ENCODE measurements at regions not wholly inside any gene's neighbourhood (a gene's known extent, or its start where the extent isn't known, plus 50 kb on each side); places are given as distances from the start of the nearest gene placed in this dataset.
A peak's percentile ranks its signal among the peaks of the same experiment; 100 is the strongest.
"Not testable (repeated sequence)": the region's sequence is repeated elsewhere in the genome, so short reads cannot be mapped to it uniquely, and the experiment has no call there.

DNA sequence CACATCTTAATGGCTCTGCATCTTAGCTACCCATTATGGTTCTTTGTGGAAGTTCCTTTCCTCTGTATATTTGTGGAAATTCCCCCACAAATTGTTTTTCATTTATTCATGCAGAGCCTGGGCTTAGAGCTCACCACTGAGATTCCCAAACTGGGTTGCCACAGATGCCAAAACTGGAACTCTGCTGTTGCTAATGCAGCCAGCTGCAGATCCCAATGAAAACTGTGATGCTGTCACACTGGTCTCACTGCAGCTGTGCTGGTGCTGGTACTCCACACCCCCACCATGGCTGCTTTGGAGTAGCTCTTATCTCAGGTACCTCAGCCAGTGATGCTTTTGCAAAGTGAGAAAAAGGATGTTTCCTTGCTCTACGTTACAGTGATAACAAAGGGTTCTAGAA is 87.7 kb downstream of the DCK start:
- no peaks in the 10 kb centered on the region for H3K4me1 Mint-ChIP-seq
- H3K36me3 Mint-ChIP-seq, result no peaks in the 10 kb centered on the region
- no peaks in the 10 kb centered on the region for H3K9me3 Mint-ChIP-seq
- H3K27ac Mint-ChIP-seq, result no peak overlapping the region
- peak; percentile 47 for ATAC-seq
- no peaks in the 10 kb centered on the region for H3K27me3 Mint-ChIP-seq
- no peak overlapping the region for H3K4me3 Mint-ChIP-seq

- peaks cover 38% of the 10 kb centered on the region for H3K27me3 Mint-ChIP-seq
- ATAC-seq, result no peak
- no peak overlapping the region for H3K27ac Mint-ChIP-seq
- H3K4me3 Mint-ChIP-seq, result no peak overlapping the region
- H3K4me1 Mint-ChIP-seq, result peaks cover 8% of the 10 kb centered on the region
- peaks cover 5% of the 10 kb centered on the region for H3K9me3 Mint-ChIP-seq
- no peaks in the 10 kb centered on the region for H3K36me3 Mint-ChIP-seq
Measured at GRCh38 chr4:71093745-71094144, 100.3 kb downstream of the DCK start.

DNA sequence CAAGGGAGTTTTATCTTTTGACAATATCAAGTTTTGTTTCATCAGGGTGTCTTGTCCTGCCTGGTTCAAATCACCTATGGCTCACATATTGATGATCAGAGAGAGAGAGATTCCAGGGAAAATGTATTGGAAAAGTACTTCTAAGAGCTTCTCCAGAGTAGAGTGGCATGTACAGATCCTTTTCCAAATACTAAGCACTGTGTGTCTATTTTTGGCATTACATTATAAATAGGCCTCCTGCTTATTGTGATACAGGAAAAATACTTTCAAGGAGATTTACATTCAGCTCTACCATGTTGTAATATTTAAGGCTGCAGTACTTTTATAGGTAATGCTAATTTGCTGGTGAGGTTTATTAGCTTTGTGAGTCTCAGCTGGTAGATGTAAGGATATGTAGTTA is 100.8 kb downstream of the DCK start:
- H3K4me1 Mint-ChIP-seq, result peaks cover 8% of the 10 kb centered on the region
- peaks cover 5% of the 10 kb centered on the region for H3K9me3 Mint-ChIP-seq
- no peak for ATAC-seq
- no peak overlapping the region for H3K4me3 Mint-ChIP-seq
- no peaks in the 10 kb centered on the region for H3K36me3 Mint-ChIP-seq
- peaks cover 38% of the 10 kb centered on the region for H3K27me3 Mint-ChIP-seq
- H3K27ac Mint-ChIP-seq, result no peak overlapping the region

GRCh38 chr4:71095141-71095540 is 101.7 kb downstream of the DCK start:
- Mint-ChIP-seq H3K4me1 (peaks cover 8% of the 10 kb centered on the region), H3K4me3 (no peak overlapping the region), H3K9me3 (peaks cover 5% of the 10 kb centered on the region), H3K27ac (no peak overlapping the region), H3K36me3 (no peaks in the 10 kb centered on the region), H3K27me3 (peaks cover 38% of the 10 kb centered on the region)
- no peak for ATAC-seq

- peaks cover 38% of the 10 kb centered on the region for H3K27me3 Mint-ChIP-seq
- H3K4me3 Mint-ChIP-seq, result no peak overlapping the region
Measured at GRCh38 chr4:71095545-71095944, 102.1 kb downstream of the DCK start.

GRCh38 chr4:71107726-71108125 is 114.3 kb downstream of the DCK start:
- peaks cover 17% of the 10 kb centered on the region for H3K4me1 Mint-ChIP-seq
- ATAC-seq, result no peak
- H3K27me3 Mint-ChIP-seq, result no peaks in the 10 kb centered on the region
- no peaks in the 10 kb centered on the region for H3K9me3 Mint-ChIP-seq
- no peak overlapping the region for H3K27ac Mint-ChIP-seq
- no peak overlapping the region for H3K4me3 Mint-ChIP-seq
- H3K36me3 Mint-ChIP-seq, result no peaks in the 10 kb centered on the region

More at GRCh38 chr4:71095545-71095944, 102.1 kb downstream of the DCK start:
- Mint-ChIP-seq H3K4me1 (peaks cover 8% of the 10 kb centered on the region), H3K36me3 (no peaks in the 10 kb centered on the region), H3K9me3 (peaks cover 5% of the 10 kb centered on the region), H3K27ac (no peak overlapping the region)
- ATAC-seq, result no peak

- peaks cover 17% of the 10 kb centered on the region for H3K4me1 Mint-ChIP-seq
Measured at GRCh38 chr4:71110499-71110898, 117.0 kb downstream of the DCK start.

GRCh38 chr4:71111133-71111532 is 117.7 kb downstream of the DCK start:
- peaks cover 17% of the 10 kb centered on the region for H3K4me1 Mint-ChIP-seq
- H3K4me3 Mint-ChIP-seq, H3K27ac Mint-ChIP-seq: not testable (repeated sequence)

More at GRCh38 chr4:71110499-71110898, 117.0 kb downstream of the DCK start:
- H3K4me3 Mint-ChIP-seq, result no peak overlapping the region
- ATAC-seq, result no peak
- no peaks in the 10 kb centered on the region for H3K36me3 Mint-ChIP-seq
- H3K27ac Mint-ChIP-seq, result no peak overlapping the region
- H3K9me3 Mint-ChIP-seq, result no peaks in the 10 kb centered on the region
- H3K27me3 Mint-ChIP-seq, result no peaks in the 10 kb centered on the region

GRCh38 chr4:71113294-71113693 is 119.8 kb downstream of the DCK start:
- no peak overlapping the region for H3K4me3 Mint-ChIP-seq
- H3K36me3 Mint-ChIP-seq, result no peaks in the 10 kb centered on the region
- ATAC-seq, result no peak
- no peaks in the 10 kb centered on the region for H3K9me3 Mint-ChIP-seq
- H3K4me1 Mint-ChIP-seq, result peaks cover 4% of the 10 kb centered on the region
- H3K27me3 Mint-ChIP-seq, result no peaks in the 10 kb centered on the region
- no peak overlapping the region for H3K27ac Mint-ChIP-seq

More at GRCh38 chr4:71111133-71111532, 117.7 kb downstream of the DCK start:
- H3K27me3 Mint-ChIP-seq, ATAC-seq, H3K36me3 Mint-ChIP-seq, H3K9me3 Mint-ChIP-seq: not testable (repeated sequence)

DNA sequence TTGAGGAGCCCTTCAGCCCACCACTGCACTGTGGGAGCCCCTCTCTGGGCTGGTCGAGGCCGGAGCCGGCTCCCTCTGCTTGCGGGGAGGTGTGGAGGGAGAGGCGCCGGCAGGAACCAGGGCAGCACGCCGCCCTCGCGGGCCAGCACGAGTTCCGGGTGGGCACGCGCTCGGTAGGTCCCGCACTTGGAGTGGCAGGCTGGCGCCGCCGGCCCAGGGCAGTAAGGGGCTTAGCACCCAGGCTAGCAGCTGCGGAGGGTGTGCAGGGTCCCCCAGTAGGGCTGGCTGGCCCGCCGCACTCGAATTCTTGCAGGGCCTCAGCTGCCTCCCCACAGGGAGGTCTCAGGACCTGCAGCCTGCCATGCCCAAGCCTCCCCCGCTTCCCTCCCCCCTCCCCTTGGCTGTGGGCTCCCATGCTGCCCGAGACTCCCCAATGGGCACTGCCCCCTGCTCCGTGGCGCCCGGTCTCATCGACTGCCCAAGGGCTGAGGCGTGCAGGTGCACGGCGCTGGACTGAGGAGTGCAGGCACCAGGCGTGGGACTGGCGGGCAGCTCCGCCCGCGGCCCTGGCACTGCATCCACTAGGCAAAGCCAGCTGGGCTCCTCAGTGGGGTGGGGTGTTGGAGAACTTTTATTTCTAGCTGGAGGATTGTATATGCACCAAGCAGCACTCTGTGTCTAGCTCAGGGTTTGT is 127.5 kb downstream of the DCK start:
- H3K27me3 Mint-ChIP-seq, result peaks cover 33% of the 10 kb centered on the region
- H3K4me3 Mint-ChIP-seq, result no peak overlapping the region
- no peak overlapping the region for H3K27ac Mint-ChIP-seq
- no peaks in the 10 kb centered on the region for H3K9me3 Mint-ChIP-seq
- H3K36me3 Mint-ChIP-seq, result no peaks in the 10 kb centered on the region
- no peaks in the 10 kb centered on the region for H3K4me1 Mint-ChIP-seq
- peak; percentile 16 for ATAC-seq

DNA sequence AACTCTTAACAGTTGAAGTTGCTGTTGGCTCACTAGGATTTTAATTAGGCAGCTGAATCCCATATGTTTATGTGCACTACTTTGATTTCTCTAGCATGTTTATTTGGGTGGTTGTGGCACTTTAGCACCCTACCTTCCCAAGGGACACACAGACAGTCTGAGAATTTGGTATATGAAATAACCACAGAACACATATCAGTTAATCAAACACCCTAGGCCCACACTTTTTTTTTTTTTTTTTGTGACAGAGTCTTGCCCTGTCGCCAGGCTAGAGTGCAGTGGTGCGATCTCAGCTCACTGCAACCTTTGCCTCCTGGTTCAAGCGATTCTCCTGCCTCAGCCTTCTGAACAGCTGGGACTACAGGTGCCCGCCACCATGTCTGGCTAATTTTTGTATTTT is 130.5 kb downstream of the DCK start:
- Mint-ChIP-seq H3K27me3 (peaks cover 37% of the 10 kb centered on the region), H3K27ac (no peak overlapping the region), H3K4me1 (no peaks in the 10 kb centered on the region), H3K4me3 (no peak overlapping the region), H3K9me3 (no peaks in the 10 kb centered on the region), H3K36me3 (no peaks in the 10 kb centered on the region)
- no peak for ATAC-seq

DNA sequence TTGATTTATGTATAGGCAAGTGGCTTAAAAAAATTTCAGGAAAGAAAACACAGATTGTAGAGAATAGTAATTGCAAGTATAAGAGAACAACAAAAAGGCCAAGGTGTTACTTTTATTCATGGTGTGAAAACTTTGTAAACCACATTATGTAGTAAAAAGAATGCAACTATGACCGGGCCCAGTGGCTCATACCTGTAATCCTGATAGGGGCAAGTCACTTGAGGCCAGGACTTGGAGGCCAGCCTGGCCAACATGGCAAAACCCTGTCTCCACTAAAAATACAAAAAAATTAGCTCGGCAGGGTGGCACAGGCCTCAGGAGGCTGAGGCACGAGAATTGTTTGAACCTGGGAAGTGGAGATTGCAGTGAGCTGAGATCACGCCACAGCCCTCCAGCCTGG is 131.7 kb downstream of the DCK start:
- Mint-ChIP-seq H3K27ac (no peak overlapping the region), H3K4me1 (no peaks in the 10 kb centered on the region), H3K9me3 (no peaks in the 10 kb centered on the region), H3K4me3 (no peak overlapping the region), H3K27me3 (peaks cover 45% of the 10 kb centered on the region), H3K36me3 (no peaks in the 10 kb centered on the region)
- ATAC-seq, result no peak

GRCh38 chr4:71126719-71127118 is 133.3 kb downstream of the DCK start:
- no peaks in the 10 kb centered on the region for H3K9me3 Mint-ChIP-seq
- no peak overlapping the region for H3K4me3 Mint-ChIP-seq
- H3K27ac Mint-ChIP-seq, result no peak overlapping the region
- H3K4me1 Mint-ChIP-seq, result no peaks in the 10 kb centered on the region
- no peak for ATAC-seq
- peaks cover 42% of the 10 kb centered on the region for H3K27me3 Mint-ChIP-seq
- no peaks in the 10 kb centered on the region for H3K36me3 Mint-ChIP-seq

GRCh38 chr4:71130827-71131603 is 137.6 kb downstream of the DCK start:
- Mint-ChIP-seq H3K27me3 (peaks cover 12% of the 10 kb centered on the region), H3K9me3 (no peaks in the 10 kb centered on the region), H3K4me1 (no peaks in the 10 kb centered on the region), H3K4me3 (no peak overlapping the region), H3K27ac (no peak overlapping the region), H3K36me3 (no peaks in the 10 kb centered on the region)
- peak; percentile 25 for ATAC-seq

DNA sequence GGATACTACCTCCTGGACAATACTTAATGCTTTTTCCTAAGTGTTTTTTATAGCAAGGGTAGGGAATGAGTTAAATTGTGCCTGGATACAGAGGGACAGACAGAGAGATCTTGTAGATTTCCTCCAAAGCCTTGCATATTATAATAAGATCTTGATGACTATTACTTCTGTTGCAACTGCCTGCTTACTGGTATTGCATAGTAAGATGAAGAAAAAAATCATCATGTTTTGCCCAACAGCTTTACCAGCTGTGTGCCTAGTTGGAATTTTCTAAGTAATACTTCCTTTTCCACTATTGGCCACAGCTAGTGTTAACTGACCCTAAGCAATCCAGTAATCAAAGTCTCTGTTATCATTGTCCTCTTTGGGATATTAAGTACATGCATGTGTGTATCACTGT is 139.0 kb downstream of the DCK start:
- no peak for ATAC-seq
- Mint-ChIP-seq H3K36me3 (no peaks in the 10 kb centered on the region), H3K9me3 (no peaks in the 10 kb centered on the region), H3K4me1 (no peaks in the 10 kb centered on the region), H3K4me3 (no peak overlapping the region), H3K27ac (no peak overlapping the region), H3K27me3 (peaks cover 12% of the 10 kb centered on the region)

- H3K4me3 Mint-ChIP-seq, result no peak overlapping the region
- ATAC-seq, result peak; percentile 34
- no peaks in the 10 kb centered on the region for H3K36me3 Mint-ChIP-seq
- H3K27ac Mint-ChIP-seq, result no peak overlapping the region
- H3K4me1 Mint-ChIP-seq, result no peaks in the 10 kb centered on the region
- no peaks in the 10 kb centered on the region for H3K9me3 Mint-ChIP-seq
- peaks cover 12% of the 10 kb centered on the region for H3K27me3 Mint-ChIP-seq
Measured at GRCh38 chr4:71133491-71133890, 140.0 kb downstream of the DCK start.

Data from stimulated activated memory B cell treated with anti-CD40 and anti-IgM and Interleukin-4, amounts not matched to agents 10 μg/mL and 1 μg/mL and 100 μg/mL, for 72 hours (primary cell).